ENCODE measurements at regions not wholly inside any gene's neighbourhood (a gene's known extent, or its start where the extent isn't known, plus 50 kb on each side); places are given as distances from the start of the nearest gene placed in this dataset.
"Not testable (repeated sequence)": the region's sequence is repeated elsewhere in the genome, so short reads cannot be mapped to it uniquely, and the experiment has no call there.

GRCh38 chr1:194710671-194711070 lies 1524.3 kb upstream of the B3GALT2 start:
- no peak for DNase-seq (ENCODE audit: low read depth in 2 of 2)

DNA sequence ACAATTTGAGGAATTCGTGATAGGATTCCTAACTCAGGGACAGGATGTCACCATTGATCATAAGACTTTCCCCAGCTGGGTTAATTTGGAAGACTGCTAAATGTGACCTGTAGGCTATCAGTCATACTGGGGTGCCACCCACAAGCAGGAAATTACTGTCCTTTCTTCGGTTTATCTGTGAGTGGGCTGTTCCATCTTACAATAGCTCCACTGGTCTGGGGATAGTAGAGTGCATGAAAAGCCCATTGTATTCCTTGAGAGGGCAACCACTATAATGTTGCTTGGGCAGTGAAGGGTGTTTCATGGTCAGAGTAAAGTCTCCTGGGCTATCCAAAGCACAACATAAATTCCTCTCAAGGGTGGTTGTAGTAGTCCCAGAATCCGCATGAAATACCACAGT lies 1523.0 kb upstream of the B3GALT2 start:
- no peak for DNase-seq (ENCODE audit: low read depth in 2 of 2)

GRCh38 chr1:194707074-194707473 lies 1520.7 kb upstream of the B3GALT2 start:
- no peak for DNase-seq (ENCODE audit: low read depth in 2 of 2)

GRCh38 chr1:194705123-194705854 lies 1518.9 kb upstream of the B3GALT2 start:
- DNase-seq (ENCODE audit: low read depth in 2 of 2), result peak in 1 of 2 experiments; percentile 8

- DNase-seq (ENCODE audit: low read depth in 2 of 2), result no peak
Observed at GRCh38 chr1:194698908-194699318, 1512.5 kb upstream of the B3GALT2 start.

GRCh38 chr1:194693244-194693643 lies 1506.8 kb upstream of the B3GALT2 start:
- no peak for DNase-seq (ENCODE audit: low read depth in 2 of 2)

DNA sequence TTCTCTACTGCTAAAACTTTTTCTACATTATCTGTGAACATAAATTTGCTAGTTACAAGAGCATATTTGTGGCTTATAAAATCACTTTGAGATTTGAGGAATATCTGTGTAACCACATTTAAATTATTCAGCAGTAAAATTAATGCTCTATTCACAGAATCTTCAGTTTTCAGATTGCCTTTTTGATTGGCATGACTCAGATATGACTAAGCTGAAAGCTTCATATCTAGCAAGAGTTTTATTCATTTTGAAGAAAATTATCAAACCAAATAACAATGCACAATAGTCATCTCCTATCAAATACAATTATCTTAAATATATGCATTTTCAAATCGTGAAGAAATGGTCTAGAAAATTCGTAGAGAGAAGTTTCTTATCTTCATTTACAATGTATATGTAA lies 1498.2 kb upstream of the B3GALT2 start:
- peak in 1 of 2 experiments; percentile 16 for DNase-seq (ENCODE audit: low read depth in 2 of 2)

DNA sequence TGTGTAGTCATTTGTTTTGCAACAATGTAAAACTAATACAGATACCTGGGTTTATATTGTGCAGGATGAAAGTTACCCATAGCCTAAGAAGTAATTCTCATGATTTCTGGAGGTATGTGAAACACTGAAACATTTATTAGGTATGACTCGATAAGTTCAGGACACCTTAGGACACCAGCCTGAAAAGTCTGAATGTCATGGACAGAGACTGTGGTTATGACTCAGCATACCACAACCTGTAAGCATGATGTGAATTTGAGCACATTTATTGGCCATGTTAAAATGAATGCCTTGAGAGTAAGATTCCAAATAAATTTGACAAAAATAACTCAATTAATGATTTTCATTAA lies 1471.7 kb upstream of the B3GALT2 start:
- peak; percentile 60 to 61 for DNase-seq (ENCODE audit: low read depth in 2 of 2)

DNA sequence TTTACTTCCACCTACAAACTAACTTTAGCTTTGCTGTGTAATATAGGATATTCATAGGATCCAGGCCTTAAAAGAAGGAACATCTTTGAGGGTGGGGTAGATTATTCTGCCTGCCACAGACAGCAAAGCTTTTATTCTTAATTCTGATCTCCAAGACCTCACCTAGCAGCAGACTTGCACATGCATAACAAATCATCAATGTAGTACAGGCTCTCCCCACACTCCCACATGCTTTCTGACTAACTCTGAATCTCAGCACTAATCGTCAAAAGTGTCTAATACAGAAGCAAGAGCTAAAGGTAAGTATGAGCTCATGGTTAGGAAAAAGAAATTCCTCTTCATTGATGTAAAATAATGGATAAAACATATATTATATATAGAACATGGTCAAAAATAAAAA lies 1468.5 kb upstream of the B3GALT2 start:
- DNase-seq (ENCODE audit: low read depth in 2 of 2), result no peak

- no peak for DNase-seq (ENCODE audit: low read depth in 2 of 2)
Observed at GRCh38 chr1:194653385-194653784, 1467.0 kb upstream of the B3GALT2 start.

DNA sequence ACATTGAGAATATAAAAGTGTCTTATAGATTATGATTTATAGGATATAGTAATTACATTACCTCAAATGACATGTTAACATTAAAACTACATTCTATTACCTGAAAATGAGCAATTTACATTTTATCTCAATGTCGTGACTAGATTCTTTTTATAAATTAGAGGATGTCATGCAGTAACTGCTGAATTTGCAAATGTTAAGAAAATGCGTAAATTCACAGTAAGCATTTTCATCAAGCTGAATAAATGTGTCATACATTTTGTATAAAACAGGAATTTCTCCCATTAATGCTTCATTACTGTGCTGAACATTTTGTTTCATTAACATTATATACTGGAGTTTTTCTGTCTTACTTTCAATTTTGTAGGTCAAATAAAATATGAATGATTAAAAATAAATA lies 1460.7 kb upstream of the B3GALT2 start:
- no peak for DNase-seq (ENCODE audit: low read depth in 2 of 2)

DNA sequence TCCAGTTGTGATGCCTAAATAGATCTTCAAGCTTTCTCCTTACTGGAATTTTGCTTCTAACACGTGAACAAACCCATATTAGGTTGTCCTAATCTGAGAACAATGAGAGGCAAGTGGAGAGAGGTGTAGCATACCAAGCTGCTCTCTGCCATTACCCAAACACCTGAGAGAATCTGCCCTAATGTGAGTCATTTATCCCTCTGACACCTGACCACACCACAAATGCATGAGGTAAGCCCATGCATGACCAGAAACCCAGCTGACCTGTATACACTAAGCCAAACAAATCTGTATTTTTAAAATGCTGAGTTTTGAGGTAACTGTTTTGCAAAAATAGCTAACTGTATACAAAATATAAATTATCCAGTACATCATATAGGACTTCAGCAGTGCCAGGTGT lies 1458.1 kb upstream of the B3GALT2 start:
- DNase-seq (ENCODE audit: low read depth in 2 of 2), result no peak

DNA sequence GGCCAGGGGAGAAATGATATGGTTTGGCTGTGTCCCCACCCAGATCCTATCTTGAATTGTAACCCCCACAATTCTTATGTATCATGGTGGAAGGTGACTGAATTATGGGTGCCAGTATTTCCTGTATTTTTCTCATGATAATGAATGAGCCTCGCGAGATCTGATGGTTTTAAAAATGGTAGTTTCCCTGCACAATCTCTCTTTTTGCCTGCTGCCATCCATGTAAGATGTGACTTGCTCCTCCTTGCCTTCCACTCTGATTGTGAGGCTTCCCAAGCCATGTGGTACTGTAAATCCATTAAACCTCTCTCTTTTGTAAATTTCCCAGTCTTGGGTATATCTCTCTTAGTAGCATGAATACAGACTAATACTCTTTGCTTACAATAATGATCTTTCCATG lies 1453.9 kb upstream of the B3GALT2 start:
- no peak for DNase-seq (ENCODE audit: low read depth in 2 of 2)

- DNase-seq (ENCODE audit: low read depth in 2 of 2), result peak; percentile 2 to 12
Observed at GRCh38 chr1:194629011-194629410, 1442.6 kb upstream of the B3GALT2 start.

GRCh38 chr1:194624833-194625232 lies 1438.4 kb upstream of the B3GALT2 start:
- DNase-seq (ENCODE audit: low read depth in 2 of 2), result no peak

- no peak for DNase-seq (ENCODE audit: low read depth in 2 of 2)
Observed at GRCh38 chr1:194618101-194618500, 1431.7 kb upstream of the B3GALT2 start.

- DNase-seq (ENCODE audit: low read depth in 2 of 2), result not testable (repeated sequence)
Observed at GRCh38 chr1:194617272-194617671, 1430.9 kb upstream of the B3GALT2 start.

- no peak for DNase-seq (ENCODE audit: low read depth in 2 of 2)
Observed at GRCh38 chr1:194616835-194617234, 1430.4 kb upstream of the B3GALT2 start.

DNA sequence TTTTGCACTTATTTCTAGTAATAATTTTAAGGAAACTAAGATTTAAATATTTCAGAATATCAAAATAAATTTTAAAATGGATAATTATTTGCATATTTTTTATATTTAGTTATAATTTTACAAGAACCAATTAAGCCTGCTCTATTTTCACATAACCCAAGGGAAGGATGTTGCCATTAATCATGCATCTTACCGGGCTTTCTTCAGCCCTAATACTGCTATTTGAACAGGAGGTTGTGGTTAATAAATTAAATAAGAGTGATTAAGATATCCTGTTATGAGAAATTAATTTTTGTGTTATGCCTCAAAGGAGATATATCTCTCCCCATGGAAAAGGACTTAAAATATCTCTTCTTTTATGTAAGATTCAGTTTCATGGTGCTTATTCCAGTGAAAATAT lies 1415.8 kb upstream of the B3GALT2 start:
- no peak for DNase-seq (ENCODE audit: low read depth in 2 of 2)

- no peak for DNase-seq (ENCODE audit: low read depth in 2 of 2)
Observed at GRCh38 chr1:194600716-194601115, 1414.3 kb upstream of the B3GALT2 start.

DNA sequence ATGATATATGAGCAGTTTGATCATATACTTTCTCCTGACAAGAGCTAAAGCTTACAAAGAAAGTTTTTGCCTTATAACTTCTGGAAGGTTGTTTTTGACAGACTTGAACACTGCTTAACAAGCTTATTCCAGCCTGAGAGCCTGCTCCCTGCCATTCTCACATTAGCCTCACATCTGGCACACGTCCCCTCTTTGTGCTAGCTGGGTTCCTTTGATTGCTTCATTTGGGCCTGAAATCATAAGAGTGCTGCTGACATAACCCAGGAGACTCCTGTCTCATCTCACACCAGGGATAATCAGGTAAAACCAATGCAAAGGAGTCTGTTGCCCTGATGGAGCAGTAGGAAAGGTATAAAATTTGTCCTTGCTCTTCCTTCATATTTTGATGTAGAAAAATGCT lies 1411.7 kb upstream of the B3GALT2 start:
- DNase-seq (ENCODE audit: low read depth in 2 of 2), result no peak

GRCh38 chr1:194586302-194586701 lies 1399.9 kb upstream of the B3GALT2 start:
- DNase-seq (ENCODE audit: low read depth in 2 of 2), result no peak

DNA sequence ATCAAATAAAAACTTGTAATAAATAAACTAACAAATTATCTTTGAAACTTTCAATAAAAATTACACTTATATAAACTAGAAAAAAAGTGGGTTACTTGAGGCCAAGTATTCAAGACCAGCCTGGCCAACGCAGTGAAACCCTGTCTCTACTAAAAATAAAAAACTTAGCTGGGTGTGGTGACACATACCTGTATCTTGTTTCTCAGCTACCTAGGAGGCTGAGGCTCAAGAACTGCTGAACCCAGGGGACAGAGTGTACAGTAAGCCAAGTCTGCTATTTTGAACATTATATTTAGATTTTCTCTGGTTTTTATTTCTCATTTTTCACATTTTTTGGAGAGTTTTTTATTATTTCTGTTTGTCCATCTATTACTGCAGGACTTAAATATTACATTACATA lies 1397.6 kb upstream of the B3GALT2 start:
- no peak for DNase-seq (ENCODE audit: low read depth in 2 of 2)

GRCh38 chr1:194570476-194570875 lies 1384.1 kb upstream of the B3GALT2 start:
- peak; percentile 3 to 4 for DNase-seq (ENCODE audit: low read depth in 2 of 2)
